B cell (primary cell): ENCODE measurements at regions not wholly inside any gene's neighbourhood (a gene's known extent, or its start where the extent isn't known, plus 50 kb on each side); places are given as distances from the start of the nearest gene placed in this dataset.

Experiments used
- EZH2 ChIP-seq: IDR thresholded peaks from 2 replicates; pipeline ENCODE4 v1.6.1; 2012; ENCODE audit warnings: borderline replicate concordance, low read depth, mild to moderate bottlenecking, moderate library complexity, low read length; ENCODE audit not compliant: insufficient read depth, poor library complexity, severe bottlenecking
- TF ChIP-seq, protein P1 (sequence below): fragments of 200-600 bp; IDR thresholded peaks from one replicate; pipeline ENCODE4 v1.8.0; 2022; ENCODE audit warnings: antibody characterized with exemption, mild to moderate bottlenecking

- TF ChIP-seq, protein P1, sequence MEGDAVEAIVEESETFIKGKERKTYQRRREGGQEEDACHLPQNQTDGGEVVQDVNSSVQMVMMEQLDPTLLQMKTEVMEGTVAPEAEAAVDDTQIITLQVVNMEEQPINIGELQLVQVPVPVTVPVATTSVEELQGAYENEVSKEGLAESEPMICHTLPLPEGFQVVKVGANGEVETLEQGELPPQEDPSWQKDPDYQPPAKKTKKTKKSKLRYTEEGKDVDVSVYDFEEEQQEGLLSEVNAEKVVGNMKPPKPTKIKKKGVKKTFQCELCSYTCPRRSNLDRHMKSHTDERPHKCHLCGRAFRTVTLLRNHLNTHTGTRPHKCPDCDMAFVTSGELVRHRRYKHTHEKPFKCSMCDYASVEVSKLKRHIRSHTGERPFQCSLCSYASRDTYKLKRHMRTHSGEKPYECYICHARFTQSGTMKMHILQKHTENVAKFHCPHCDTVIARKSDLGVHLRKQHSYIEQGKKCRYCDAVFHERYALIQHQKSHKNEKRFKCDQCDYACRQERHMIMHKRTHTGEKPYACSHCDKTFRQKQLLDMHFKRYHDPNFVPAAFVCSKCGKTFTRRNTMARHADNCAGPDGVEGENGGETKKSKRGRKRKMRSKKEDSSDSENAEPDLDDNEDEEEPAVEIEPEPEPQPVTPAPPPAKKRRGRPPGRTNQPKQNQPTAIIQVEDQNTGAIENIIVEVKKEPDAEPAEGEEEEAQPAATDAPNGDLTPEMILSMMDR: no peak
- no peak for TF ChIP-seq EZH2
Observed at GRCh38 chr9:97748525-97748924, 51.4 kb upstream of the XPA start.
